Epithelial cell of proximal tubule (primary cell): ENCODE measurements at regions not wholly inside any gene's neighbourhood (a gene's known extent, or its start where the extent isn't known, plus 50 kb on each side); places are given as distances from the start of the nearest gene placed in this dataset.
"Not testable (repeated sequence)": the region's sequence is repeated elsewhere in the genome, so short reads cannot be mapped to it uniquely, and the experiment has no call there.

Experiments used
- DNase-seq: peaks from one replicate; pipeline ENCODE4 v3.0.0-alpha.2; 2011; ENCODE audit warnings: low read depth
- H3K4me3 ChIP-seq: 2 replicates; pipeline ENCODE4 v1.5.1; 2011; ENCODE audit warnings: low read depth, mild to moderate bottlenecking, low read length
- CTCF ChIP-seq: conservative IDR thresholded peaks from 2 replicates; pipeline ENCODE4 v1.5.1; 2012; ENCODE audit warnings: low read depth, mild to moderate bottlenecking, low read length

GRCh38 chr12:38101753-38102152 is 214.8 kb upstream of the ALG10B start:
- DNase-seq, result no peak
- no peak for TF ChIP-seq CTCF
- H3K4me3 ChIP-seq, result no peak overlapping the region

- no peak overlapping the region for H3K4me3 ChIP-seq
- no peak for TF ChIP-seq CTCF
- no peak for DNase-seq
These were observed 214.4 kb upstream of the ALG10B start for GRCh38 chr12:38102197-38102596.

GRCh38 chr12:38110026-38110699 is 206.4 kb upstream of the ALG10B start:
- no peak for DNase-seq

GRCh38 chr12:38113991-38114390 is 202.6 kb upstream of the ALG10B start:
- TF ChIP-seq CTCF, result no peak
- no peak overlapping the region for H3K4me3 ChIP-seq
- no peak for DNase-seq

More at GRCh38 chr12:38110026-38110699, 206.4 kb upstream of the ALG10B start:
- no peak for TF ChIP-seq CTCF
- H3K4me3 ChIP-seq, result no peak overlapping the region

- TF ChIP-seq CTCF, result no peak
- DNase-seq, result no peak
- no peak overlapping the region for H3K4me3 ChIP-seq
These were observed 199.6 kb upstream of the ALG10B start for GRCh38 chr12:38116968-38117367.

- no peak for DNase-seq
- TF ChIP-seq CTCF, result no peak
- no peak overlapping the region for H3K4me3 ChIP-seq
These were observed 197.9 kb upstream of the ALG10B start for GRCh38 chr12:38118632-38119031.

- DNase-seq, result peak; percentile 43
- no peak overlapping the region for H3K4me3 ChIP-seq
- TF ChIP-seq CTCF, result no peak
These were observed 196.1 kb upstream of the ALG10B start for GRCh38 chr12:38120438-38120837.

- not testable (repeated sequence) for H3K4me3 ChIP-seq, DNase-seq
These were observed 193.5 kb upstream of the ALG10B start for GRCh38 chr12:38123028-38123427.
